K562 (cell line): ENCODE measurements at regions not wholly inside any gene's neighbourhood (a gene's known extent, or its start where the extent isn't known, plus 50 kb on each side); places are given as distances from the start of the nearest gene placed in this dataset.

Source experiments
- ATAC-seq: fragments of 200-7000 bp; cut with Tn5 transposase; 3 replicates; pipeline ENCODE4 v1.9.1; 2020; ENCODE audit warnings: moderate library complexity
- BruUV-seq: library from RNA; stranded (reverse); fragments of 400-500 nt; replicated peaks from 2 replicates; lab custom pipeline; 2021; lab: Mats Ljungman, UMichigan
- CTCF ChIA-PET: fragments of 300-600 bp; formaldehyde crosslinking; extraction: SDS; loops from one replicate; lab custom pipeline; 2021; ENCODE audit warnings: low intra/inter-chr PET ratio; lab: Yijun Ruan, JAX
- POLR2A ChIA-PET: fragments of 300-600, 350-650 bp; sonication (Branson Sonifier 250); formaldehyde crosslinking; extraction: SDS; loops from one replicate; lab custom pipeline; 2021; ENCODE audit warnings: antibody characterized with exemption, inconsistent platforms; lab: Yijun Ruan, JAX
- DNase-seq, 4 experiments: peaks; one replicate each; pipeline versions ENCODE4 v3.0.0 to v3.0.0-alpha.2; 2011 to 2018; ENCODE audit warnings: low spot score in 3 of 4, mixed read lengths in 3 of 4; ENCODE audit errors: extremely low read depth in 1 of 4
- FAIRE-seq: peaks from 2 replicates; lab custom pipeline; 2011; peaks lifted over from hg19 to GRCh38; lab: Jason Lieb, UNC
- H2AFZ ChIP-seq: 2 replicates; pipeline ENCODE4 v1.6.0; 2011; ENCODE audit warnings: low read depth, low read length, control low read depth, inconsistent platforms
- H3K27ac ChIP-seq: fragments of 200-600 bp; 3 replicates; pipeline ENCODE4 v1.8.0; 2011; ENCODE audit warnings: low read depth, mild to moderate bottlenecking, control low read depth, inconsistent platforms, low read length, moderate library complexity, mixed read lengths; ENCODE audit errors: extremely low read depth
- H3K27me3 ChIP-seq, 2 experiments: fragments of 300-600 bp in 1 of 2; 2 replicates in 1 of 2; 3 replicates in 1 of 2; pipeline versions ENCODE4 v1.6.0 to v1.8.0; 2011; ENCODE audit warnings: inconsistent platforms in 2 of 2, low read length in 2 of 2, mild to moderate bottlenecking in 1 of 2, mixed read lengths in 1 of 2, moderate library complexity in 1 of 2; ENCODE audit not compliant: control insufficient read depth in 2 of 2, insufficient read depth in 2 of 2
- H3K36me3 ChIP-seq: fragments of 300-600 bp; 3 replicates; pipeline ENCODE4 v1.8.0; 2011; ENCODE audit warnings: mild to moderate bottlenecking, low read length, inconsistent platforms; ENCODE audit not compliant: control insufficient read depth, insufficient read depth
- H3K4me1 ChIP-seq, 2 experiments: fragments of 200-600 bp in 1 of 2; replicated peaks in 1 of 2; 2 replicates in 1 of 2; 3 replicates in 1 of 2; pipeline versions ENCODE4 v1.5.1 to v1.8.0; 2011; ENCODE audit warnings: inconsistent platforms in 2 of 2, low read length in 2 of 2, mild to moderate bottlenecking in 1 of 2, mixed read lengths in 1 of 2, moderate library complexity in 1 of 2; ENCODE audit not compliant: control insufficient read depth in 2 of 2, insufficient read depth in 2 of 2
- H3K4me2 ChIP-seq: 2 replicates; pipeline ENCODE4 v1.6.1; 2011; ENCODE audit warnings: low read length, control low read depth, inconsistent platforms, mixed read lengths; ENCODE audit not compliant: insufficient read depth
- H3K4me3 ChIP-seq: fragments of 200-600 bp; sonication (generic), shearing (Covaris generic); 2 replicates; pipeline ENCODE4 v1.5.1; 2016; ENCODE audit warnings: control low read depth, inconsistent platforms
- H3K79me2 ChIP-seq: fragments of 200-600 bp; 3 replicates; pipeline ENCODE4 v1.8.0; 2011; ENCODE audit warnings: low read length, inconsistent platforms; ENCODE audit not compliant: control insufficient read depth, insufficient read depth
- H3K9ac ChIP-seq, 2 experiments: 2 replicates each; pipeline versions ENCODE4 v1.6.0 to v1.6.1; 2011; ENCODE audit warnings: low read depth in 2 of 2, low read length in 2 of 2, control low read depth in 1 of 2, inconsistent platforms in 1 of 2, mild to moderate bottlenecking in 1 of 2, mixed read lengths in 1 of 2; ENCODE audit not compliant: insufficient read depth in 1 of 2
- H3K9me1 ChIP-seq: one replicate; pipeline ENCODE4 v1.6.0; 2011; ENCODE audit warnings: inconsistent platforms, mild to moderate bottlenecking, low read length, moderate library complexity; ENCODE audit not compliant: control insufficient read depth, insufficient read depth
- H3K9me3 ChIP-seq: replicated peaks from 2 replicates; pipeline ENCODE4 v1.5.1; 2011; ENCODE audit warnings: low read depth, low read length, inconsistent platforms; ENCODE audit not compliant: control insufficient read depth, insufficient read depth
- H4K20me1 ChIP-seq: replicated peaks from 2 replicates; pipeline ENCODE4 v1.6.1; 2011; ENCODE audit warnings: low read length, inconsistent platforms, mixed read lengths; ENCODE audit not compliant: control insufficient read depth, insufficient read depth
- BRD4 ChIP-seq: fragments of 200-600 bp; sonication (generic); IDR thresholded peaks from 2 replicates; pipeline ENCODE4 v1.6.1; 2017; ENCODE audit warnings: inconsistent platforms
- PCBP2 ChIP-seq: fragments of 200-400 bp; formaldehyde crosslinking; IDR thresholded peaks from 2 replicates; pipeline ENCODE4 v1.6.1; 2018; ENCODE audit warnings: low read length, low read depth, mild to moderate bottlenecking, moderate library complexity; ENCODE audit not compliant: poor library complexity, severe bottlenecking
- RBM22 ChIP-seq: fragments of 200-400 bp; formaldehyde crosslinking; IDR thresholded peaks from 2 replicates; pipeline ENCODE4 v1.6.1; 2018; ENCODE audit warnings: low read length, low read depth; ENCODE audit not compliant: poor library complexity, severe bottlenecking
- RFX5 ChIP-seq: IDR thresholded peaks from 2 replicates; pipeline ENCODE4 v1.6.1; 2011; ENCODE audit warnings: low read depth, mild to moderate bottlenecking, improper control_type of control experiment, low read length
- TAF9B ChIP-seq: fragments of 450-650 bp; IDR thresholded peaks from 2 replicates; pipeline ENCODE4 v1.6.1; 2018; ENCODE audit warnings: mild to moderate bottlenecking; ENCODE audit not compliant: partially characterized antibody
- UBTF ChIP-seq, 2 experiments: IDR thresholded peaks; 2 replicates each; pipeline ENCODE4 v1.6.1; 2012; ENCODE audit warnings: improper control_type of control experiment in 2 of 2, low read depth in 2 of 2, low read length in 2 of 2, borderline replicate concordance in 1 of 2
- ZBTB5 ChIP-seq: fragments of 450-650 bp; IDR thresholded peaks from 2 replicates; pipeline ENCODE4 v1.6.1; 2017; ENCODE audit warnings: antibody characterized with exemption
- ZBTB9 ChIP-seq: fragments of 450-650 bp; formaldehyde crosslinking; IDR thresholded peaks from 2 replicates; pipeline ENCODE4 v1.4.0; 2020; ENCODE audit warnings: mild to moderate bottlenecking, moderate library complexity
- ZNF133 ChIP-seq: fragments of 250-450 bp; sonication (Bioruptor Pico); IDR thresholded peaks from 2 replicates; pipeline ENCODE4 v1.4.0; 2020; ENCODE audit warnings: mild to moderate bottlenecking
- ZNF589 ChIP-seq: fragments of 200-800 bp; sonication (Bioruptor generic); IDR thresholded peaks from 2 replicates; pipeline ENCODE4 v1.6.1; 2016; ENCODE audit warnings: low read depth, missing genetic modification characterization, missing compliant biosample characterization
- WGBS: fragments of 100-300 bp; shearing (Covaris generic); methylation state at CpG from one replicate; pipeline ENCODE4 v1.1.6; 2016; ENCODE audit warnings: low coverage, mixed read lengths; ENCODE audit not compliant: insufficient coverage; ENCODE audit errors: missing lambda C conversion rate; 5-methylcytosine and 5-hydroxymethylcytosine counted together
- in situ Hi-C: fragments of 300-500 bp; cut with MboI; formaldehyde crosslinking; loops from 4 replicates; pipeline ENCODE4 v1.15.0; 2018; ENCODE audit warnings: inconsistent platforms, mixed read lengths
- intact Hi-C: fragments of 100-400 bp; cut with micrococcal nuclease; formaldehyde crosslinking; loops from 2 replicates; pipeline ENCODE4 v1.14.2; 2022
- TF ChIP-seq, protein P1 (sequence below): fragments of 250-450 bp; sonication (Bioruptor Pico); IDR thresholded peaks from 2 replicates; pipeline ENCODE4 v1.5.0; 2021; ENCODE audit warnings: mild to moderate bottlenecking, moderate library complexity

- 0% methylated on average over 2 of the region's 2 CpGs for WGBS
- Histone ChIP-seq H3K9ac (no peak overlapping the region), H3K9me3 (peaks cover 2% of the 10 kb centered on the region; the same call in 1 of the 2 replicates), H3K27me3 (no peaks in the 10 kb centered on the region), H2AFZ (no peak overlapping the region), H3K9me1 (no peaks in the 10 kb centered on the region), H3K4me1 (no peaks in the 10 kb centered on the region), H3K27ac (no peak overlapping the region), H3K4me3 (no peak overlapping the region), H3K4me2 (no peak overlapping the region), H3K36me3 (no peaks in the 10 kb centered on the region), H3K79me2 (no peaks in the 10 kb centered on the region), H4K20me1 (no peaks in the 10 kb centered on the region)
- CTCF ChIA-PET, result no interaction called here
- in situ Hi-C loops (no loop called here), intact Hi-C loops (no loop called here)
- POLR2A ChIA-PET, result no interaction called here
- BruUV-seq, result no TSS peak
- ATAC-seq (no peak), FAIRE-seq (no peak), DNase-seq (no peak)
- TF ChIP-seq RFX5, result no peak
- TF ChIP-seq BRD4, result no peak
- TF ChIP-seq UBTF (IDR thresholded peaks at IDR 0.05; ENCODE audit: borderline replicate concordance in 1 of 2, low read depth in 2 of 2, low read length in 2 of 2), result no peak
- no peak for TF ChIP-seq PCBP2
- no peak for TF ChIP-seq ZNF589 (CRISPR knock-in tag)
- no peak for TF ChIP-seq TAF9B
- no peak for TF ChIP-seq ZNF133
- no peak for TF ChIP-seq ZBTB9 (CRISPR knock-in tag)
- no peak for TF ChIP-seq RBM22
- no peak for TF ChIP-seq ZBTB5
- TF ChIP-seq, protein P1, sequence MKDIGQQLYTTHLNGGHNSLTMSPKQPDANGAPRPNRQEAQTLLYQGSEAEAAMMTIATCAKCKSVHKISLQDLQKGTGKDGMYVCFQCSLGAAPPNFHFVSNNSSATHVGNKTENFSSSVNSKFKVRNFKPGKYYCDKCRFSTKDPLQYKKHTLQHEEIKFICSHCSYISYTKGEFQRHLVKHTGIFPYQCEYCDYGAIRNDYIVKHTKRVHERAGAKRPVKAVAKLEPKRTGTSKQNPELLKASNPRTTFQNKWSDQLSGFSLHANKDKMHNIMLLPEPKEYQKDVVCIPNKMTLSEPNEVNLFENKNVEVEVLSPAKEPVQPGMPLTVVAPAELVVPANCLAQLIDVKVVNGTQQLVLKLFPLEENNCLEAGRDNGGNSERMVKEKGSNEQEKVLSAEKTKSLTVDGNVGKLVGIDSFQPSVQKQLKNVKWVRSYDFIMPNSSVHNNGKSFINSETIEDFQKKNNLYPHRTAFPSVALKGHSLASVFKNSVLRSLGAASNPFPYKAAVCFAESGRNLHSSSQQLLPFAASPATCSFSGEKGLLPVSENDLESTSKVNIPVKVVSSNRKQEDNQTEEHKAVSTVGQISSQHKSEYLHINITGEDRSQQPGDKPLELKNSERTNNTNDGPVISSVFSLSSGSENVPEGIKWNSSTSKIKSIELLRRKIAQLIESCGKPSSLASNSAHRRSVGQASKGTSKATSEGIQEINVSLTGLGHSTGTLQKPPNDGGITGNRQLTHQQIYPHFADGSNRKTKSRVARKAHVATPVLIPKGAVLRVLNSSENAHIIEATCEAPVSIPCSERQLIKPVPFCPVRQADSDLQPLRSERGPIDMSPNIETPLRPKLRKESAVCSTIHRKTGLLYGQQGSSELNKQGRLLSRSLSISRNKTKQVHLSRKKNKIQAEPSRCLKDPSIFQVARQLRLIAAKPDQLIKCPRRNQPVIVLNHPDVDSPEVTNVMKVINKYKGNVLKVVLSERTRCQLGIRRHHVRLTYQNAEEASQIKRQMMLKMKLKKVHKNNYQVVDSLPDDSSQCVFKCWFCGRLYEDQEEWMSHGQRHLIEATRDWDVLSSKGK, result no peak
These were observed 907.6 kb upstream of the ADGRL2 start for GRCh38 chr1:80893115-80893514.
